Activated CD8-positive, alpha-beta memory T cell treated with anti-CD3 and anti-CD28 coated beads for 48 hours (primary cell): ENCODE measurements at regions not wholly inside any gene's neighbourhood (a gene's known extent, or its start where the extent isn't known, plus 50 kb on each side); places are given as distances from the start of the nearest gene placed in this dataset.

Experiments used
- DNase-seq, 3 experiments: peaks; one replicate each; pipeline ENCODE4 v3.0.0-alpha.2; 2020; ENCODE audit warnings: low read depth in 2 of 3, low spot score in 2 of 3

- no peak for DNase-seq
Measured at GRCh38 chr6:163793011-163793983, 378.8 kb downstream of the QKI start.

GRCh38 chr6:163790266-163790840 lies 375.8 kb downstream of the QKI start:
- DNase-seq = no peak

DNA sequence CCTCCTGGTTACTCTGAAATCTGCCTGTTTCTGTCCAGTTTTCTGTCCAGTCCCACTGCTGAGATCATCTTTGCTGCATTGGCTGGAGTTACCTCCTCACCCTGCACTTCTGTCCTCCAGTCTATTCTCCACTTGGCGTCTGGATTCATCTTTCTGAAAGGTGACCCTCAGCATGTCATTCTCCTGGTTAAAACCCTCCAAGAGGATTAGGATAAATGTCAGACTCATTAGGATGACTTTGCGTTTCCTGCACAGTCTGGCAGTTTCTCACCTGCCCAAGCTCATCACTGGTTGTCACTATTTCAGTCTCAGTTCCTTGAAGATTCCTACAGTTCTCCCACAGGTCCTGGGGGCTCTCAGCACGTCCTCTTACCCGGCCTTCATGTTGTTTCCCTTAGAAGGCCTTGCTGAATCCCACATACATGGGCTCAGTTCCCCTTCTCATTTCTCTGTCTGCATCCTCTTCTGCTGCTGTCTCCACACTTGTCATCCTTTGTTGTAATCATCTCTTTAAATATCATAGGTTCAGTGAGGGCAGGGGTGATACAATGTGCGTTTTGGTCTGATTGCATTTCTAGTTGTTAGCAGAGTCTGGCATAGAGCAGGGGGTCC lies 374.8 kb downstream of the QKI start:
- DNase-seq = no peak

DNA sequence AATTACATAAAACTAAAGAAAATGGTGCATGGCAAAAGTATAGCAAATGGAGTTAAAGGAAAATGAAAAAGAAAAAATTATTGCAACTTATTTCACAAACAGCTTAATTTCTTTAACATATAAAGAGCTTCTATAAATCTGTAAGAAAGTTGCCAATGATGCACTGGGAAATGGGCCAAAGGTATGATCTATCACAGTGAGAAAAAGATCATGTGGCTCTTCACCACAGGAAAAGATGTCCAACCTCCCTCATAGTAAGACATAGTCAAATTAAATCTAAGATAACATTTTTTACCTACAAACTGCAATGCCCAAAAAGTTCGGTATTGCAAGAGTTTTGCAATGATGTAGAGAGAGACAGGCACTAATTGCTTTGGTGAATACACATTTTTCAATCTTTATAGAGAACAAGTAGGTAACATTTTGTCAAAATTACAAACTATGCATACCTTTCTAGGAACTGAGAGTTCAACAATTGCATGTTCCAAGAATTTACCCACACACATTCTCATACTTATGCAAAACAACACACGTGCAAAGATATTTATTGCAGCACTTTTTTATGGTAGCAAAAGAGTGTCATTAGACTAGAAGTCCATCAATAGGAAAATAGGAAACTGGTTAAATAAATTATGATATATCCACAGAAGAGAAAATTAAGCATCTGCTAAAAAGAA lies 372.6 kb downstream of the QKI start:
- DNase-seq = no peak

DNA sequence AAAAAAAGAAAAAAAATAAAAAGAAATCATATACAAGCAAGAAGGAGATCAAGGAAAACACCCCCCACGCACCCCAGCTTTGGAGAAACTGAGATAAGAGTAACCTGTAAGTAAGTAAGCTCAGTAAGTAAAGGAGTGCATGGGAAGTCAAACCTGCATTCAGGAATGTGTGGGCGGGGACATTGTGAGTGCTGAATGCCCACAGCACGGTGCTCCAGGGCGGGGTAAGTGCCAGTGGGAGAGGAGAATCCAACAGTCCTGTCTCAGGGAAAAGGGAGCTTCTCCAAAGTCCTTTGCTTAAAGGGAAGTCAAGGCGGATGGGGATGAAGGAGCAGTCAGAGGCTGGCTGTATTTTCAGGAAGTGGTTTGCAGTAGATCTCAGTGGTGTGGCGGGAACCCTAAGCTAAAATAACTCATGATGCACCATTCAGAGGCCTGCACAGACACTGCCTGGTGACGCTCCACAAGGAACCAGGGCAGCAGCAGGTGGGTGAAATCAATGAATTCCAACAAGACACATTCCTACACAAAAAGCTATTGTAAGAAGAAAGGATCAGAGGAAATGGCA lies 368.0 kb downstream of the QKI start:
- no peak for DNase-seq

- no peak for DNase-seq
Measured at GRCh38 chr6:163780994-163781393, 366.5 kb downstream of the QKI start.

DNA sequence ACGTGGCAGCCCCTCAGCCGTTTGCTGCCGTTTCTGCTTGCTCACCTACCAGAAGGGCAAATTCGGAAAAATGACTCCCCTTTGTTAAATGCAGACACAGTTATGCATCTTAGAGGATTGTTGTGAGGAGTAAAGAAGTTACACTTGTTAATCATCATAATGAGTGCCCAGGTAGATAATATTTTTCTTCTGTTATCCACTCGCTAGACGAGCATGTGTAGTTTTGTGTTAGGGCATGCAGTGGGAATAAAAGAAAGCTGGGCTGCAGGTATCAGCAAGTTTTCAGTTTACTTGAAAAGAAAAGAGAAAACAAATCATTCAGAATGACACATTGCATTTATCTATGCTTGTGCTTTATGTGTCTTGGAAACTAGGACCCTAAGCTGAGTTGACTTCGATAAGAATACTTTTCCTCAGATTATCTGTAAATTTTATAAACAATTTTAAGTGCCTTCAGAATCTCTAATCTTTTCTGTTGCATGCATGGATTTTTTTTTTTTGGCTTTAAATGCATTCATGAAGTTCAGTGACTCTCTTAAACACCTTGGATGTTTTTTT lies 365.3 kb downstream of the QKI start:
- no peak for DNase-seq

DNA sequence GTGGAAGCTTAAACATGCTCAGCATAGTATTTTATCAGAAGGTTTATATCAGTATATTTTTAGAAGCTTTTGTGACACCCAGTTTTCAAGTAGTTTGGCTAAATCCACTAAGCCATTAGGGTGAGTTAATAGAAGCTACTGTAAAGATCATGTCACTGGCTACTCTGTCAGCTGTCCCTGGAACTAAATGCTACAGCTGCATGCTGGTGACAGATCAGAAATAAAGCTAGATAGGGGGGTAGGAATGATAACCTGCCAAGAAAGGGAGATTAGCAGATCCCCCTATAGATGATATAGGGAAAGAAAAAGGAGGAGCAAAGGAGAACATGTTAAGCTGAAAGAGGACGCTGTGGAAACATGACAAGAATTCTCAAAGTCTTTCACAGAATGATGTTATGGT lies 363.2 kb downstream of the QKI start:
- no peak for DNase-seq

DNA sequence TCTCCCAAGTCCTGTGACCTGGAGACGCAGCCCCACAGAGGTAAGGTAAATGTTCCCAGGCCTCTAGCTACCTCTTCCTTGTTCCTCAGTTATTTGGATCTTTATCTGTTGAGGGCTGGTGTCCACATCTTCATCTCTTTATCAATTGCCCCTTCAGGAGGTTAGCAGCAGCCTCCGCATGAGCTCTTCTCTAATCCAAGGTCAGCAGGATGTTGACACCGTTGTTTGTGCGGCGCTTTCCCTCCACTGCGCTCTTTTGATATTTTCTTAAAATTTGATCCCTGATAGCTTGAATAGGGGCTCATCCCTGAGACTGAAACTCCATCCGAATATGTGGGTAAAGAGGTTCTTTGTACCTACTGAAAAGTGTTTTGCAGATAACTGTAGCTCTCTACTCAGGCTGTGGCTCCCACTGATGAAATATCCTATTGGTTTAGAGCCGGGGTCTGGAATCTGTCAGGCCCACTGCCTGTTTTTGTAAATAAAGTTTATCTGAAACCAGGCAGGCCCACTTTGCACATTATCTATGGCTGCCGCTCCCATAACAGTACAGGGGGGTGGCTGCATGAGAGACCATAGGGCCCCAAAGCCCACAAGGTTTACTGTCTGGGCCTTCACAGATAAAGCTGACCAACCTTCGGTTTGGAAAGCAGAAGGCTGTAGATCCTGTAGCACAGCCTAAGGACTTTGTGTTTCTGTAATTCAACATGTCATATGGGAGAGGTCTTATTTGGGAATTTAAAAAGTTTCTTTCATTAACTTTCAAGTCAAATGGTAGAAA lies 362.6 kb downstream of the QKI start:
- DNase-seq = no peak

DNA sequence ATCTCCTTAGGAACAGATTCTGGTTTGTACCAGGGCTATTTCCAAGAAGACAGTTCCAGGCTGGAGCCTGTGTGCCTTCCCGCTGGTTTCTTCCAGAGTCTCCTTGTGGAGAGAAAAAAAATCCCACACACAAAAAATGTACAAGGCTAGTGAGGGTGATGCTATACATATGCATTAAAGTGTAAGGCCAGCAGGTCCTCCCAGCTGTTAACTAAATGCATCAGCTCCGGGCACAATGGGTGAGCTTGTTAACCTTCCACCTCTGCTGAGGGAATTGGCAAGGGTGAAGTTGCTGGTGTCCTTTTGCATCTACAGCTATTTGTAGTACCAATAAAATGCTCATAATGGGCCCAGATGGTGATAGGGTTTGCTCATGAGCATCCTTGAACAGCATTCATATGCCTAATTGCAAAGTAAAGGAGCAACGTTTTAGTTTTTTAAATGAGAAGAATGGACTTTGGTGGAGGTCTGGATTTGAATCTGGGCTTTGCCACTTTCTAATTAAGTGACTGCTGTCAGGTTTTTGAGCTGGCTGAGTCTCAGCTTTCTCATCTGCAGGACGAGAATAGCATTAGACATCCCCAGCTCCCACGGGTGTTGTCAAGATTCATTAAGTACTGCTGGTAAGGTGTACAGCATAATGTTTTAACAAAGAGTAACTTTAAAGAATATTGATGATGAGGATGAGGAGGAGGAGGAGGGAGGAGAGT lies 361.8 kb downstream of the QKI start:
- DNase-seq = no peak

GRCh38 chr6:163775313-163775712 lies 360.8 kb downstream of the QKI start:
- DNase-seq = no peak

DNA sequence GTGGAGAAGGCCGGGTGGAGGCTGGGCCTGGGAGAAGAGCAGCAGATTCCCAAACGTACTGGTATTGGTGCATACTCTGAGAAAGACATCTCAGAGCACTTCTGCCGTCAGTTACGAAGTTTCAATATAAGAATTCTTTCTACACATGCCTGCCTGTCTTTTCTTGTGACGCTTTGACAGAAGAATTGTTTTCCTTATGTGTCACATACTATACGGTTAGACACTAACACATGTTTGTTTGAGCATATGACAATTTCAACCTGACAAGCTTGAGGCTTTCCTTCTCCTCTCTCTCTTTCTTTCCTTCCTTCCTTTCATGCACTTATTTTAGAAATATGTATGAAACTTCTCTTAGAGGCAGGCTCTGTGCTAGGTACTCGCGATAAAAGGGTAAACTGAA lies 360.0 kb downstream of the QKI start:
- no peak for DNase-seq

DNA sequence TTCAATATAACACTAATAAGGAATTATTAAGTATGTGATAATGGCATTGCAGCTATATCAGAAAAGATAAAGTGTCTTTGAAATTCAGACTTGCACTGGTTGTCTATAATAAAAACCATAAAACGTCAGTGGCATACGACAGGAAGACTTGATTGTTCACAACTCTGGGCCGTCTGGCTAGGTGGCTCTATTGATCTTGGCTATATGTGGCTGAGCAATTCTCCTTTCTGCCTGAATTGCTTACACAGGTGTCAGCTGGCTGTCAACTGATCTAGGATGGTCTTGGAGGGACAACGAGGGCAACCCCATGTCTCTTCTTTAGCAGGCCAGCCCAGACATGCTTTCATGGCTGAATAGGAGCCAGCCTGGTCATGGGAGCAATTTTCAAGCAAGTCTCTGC lies 359.1 kb downstream of the QKI start:
- no peak for DNase-seq

DNA sequence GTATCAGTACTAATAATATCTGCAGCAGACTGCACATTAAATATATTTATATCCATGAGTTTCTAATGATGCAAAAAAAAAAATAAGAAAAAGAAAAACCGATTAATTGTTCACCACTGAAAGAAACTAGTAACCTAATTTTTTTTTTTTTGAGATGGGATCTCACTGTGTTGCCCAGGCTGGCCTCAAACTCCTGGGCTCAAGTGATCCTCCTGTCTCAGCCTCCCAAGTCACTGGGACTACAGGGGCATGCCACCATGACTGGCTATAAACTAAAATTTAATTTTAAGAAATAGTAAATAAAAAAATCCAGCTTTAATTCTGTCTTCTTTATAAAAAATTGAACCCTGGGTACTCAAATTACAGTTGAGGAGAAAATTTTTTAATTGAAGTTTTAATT lies 358.2 kb downstream of the QKI start:
- DNase-seq = no peak

- no peak for DNase-seq
Measured at GRCh38 chr6:163771180-163771579, 356.7 kb downstream of the QKI start.

- DNase-seq = no peak
Measured at GRCh38 chr6:163768905-163769304, 354.4 kb downstream of the QKI start.

DNA sequence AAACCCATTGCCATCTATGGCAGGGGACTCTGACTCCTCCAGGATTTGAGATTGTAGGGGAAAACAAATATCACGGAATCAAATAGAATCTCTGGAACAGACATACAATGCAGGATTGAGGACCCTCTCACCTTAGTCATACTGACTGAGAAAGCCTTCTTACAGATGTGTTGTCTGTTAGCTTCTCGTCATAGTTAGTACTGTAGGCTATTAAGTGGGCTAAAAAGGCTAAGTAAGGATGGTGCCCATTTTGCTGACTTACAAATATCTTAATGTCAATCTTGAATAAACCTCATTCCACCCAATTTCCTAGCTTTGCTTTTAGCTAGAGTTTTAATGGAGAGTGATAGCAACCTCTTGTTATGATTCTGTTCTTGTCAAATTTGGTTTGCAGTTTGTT lies 352.4 kb downstream of the QKI start:
- DNase-seq = no peak

GRCh38 chr6:163765335-163765734 lies 350.8 kb downstream of the QKI start:
- DNase-seq = no peak

- DNase-seq = no peak
Measured at GRCh38 chr6:163764565-163764964, 350.0 kb downstream of the QKI start.

GRCh38 chr6:163761481-163761880 lies 347.0 kb downstream of the QKI start:
- no peak for DNase-seq
